ENCODE measurements at regions not wholly inside any gene's neighbourhood (a gene's known extent, or its start where the extent isn't known, plus 50 kb on each side); places are given as distances from the start of the nearest gene placed in this dataset.

DNA sequence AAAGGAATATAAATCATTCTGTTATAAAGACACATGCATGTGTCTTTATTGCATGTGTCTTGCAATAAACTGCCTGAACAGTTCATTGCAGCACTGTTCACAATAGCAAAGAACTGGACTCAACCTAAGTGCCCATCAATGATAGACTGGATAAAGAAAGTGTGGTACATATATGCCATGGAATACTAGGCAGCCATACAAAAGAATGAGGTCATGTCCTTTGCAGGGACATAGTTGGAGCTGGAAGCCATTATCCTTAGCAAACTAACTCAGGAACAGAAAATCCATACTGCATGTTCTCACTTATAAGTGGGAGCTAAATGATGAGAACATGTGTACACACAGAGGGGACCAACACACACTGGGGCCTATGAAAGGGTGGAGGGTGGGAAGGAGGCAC lies 63.7 kb upstream of the CHD1 start:
- DNase-seq: no peak

DNA sequence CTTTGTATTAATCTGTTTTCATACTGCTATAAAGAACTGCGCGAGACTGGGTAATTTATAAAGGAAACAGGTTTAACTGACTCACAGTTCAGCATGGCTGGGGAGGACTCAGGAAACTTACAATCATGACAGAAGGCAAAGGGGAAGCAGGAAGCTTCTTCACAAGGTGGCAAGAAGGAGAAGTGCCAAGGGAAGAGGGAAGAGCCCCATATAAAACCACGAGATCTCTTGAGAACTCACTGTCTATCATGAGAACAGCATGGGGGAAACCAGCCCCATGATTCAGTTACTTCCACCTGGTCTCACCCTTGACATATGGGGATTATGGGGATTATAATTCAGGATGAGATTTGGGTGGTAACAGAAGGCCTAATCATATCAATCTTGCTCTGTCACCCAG lies 60.9 kb upstream of the CHD1 start:
- no peak for DNase-seq

DNA sequence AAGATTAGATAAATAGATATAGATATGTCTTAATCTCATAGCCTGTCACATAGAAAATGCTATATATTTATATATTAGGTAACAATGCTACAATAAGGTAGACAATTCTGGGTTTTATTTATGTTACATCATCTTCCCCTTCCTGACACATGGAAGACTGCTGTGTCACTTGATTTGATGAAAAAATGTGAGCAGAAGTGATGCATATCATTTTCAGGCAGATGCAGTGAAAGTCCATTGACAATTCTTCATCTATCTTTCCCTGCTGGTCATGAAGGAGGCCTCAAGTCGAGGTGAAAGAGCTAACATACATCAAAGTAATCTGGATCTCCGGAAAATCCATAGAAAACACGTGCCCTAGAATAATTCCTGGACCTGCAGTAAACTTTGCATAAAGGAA lies 57.8 kb upstream of the CHD1 start:
- no peak for DNase-seq

DNA sequence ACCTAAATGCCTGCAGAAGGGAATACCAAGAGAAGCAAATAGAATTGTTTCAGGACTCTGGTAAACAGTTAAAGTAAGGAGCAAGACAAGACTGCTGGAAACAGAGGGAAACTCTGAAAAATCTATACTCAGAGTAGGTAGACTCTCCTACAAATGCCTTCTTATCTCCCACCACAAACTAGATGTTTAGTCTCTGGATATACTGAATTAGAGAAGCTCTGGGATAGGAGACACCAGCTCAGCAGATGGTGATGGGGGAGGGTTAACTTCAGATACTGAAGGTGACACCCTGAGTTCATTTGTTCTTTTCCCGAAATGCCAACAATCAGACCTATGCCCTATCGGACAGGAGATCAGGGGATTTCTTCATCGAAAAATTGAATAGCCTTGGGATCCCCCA lies 54.1 kb upstream of the CHD1 start:
- DNase-seq: no peak

All from NCI-H2227 treated with DMSO at 0.1 percent for 48 hours (cell line).